Activated naive CD4-positive, alpha-beta T cell treated with anti-CD3 and anti-CD28 coated beads, Interleukin-2, amount 50 U/mL, for 24 hours (primary cell): ENCODE measurements at regions not wholly inside any gene's neighbourhood (a gene's known extent, or its start where the extent isn't known, plus 50 kb on each side); places are given as distances from the start of the nearest gene placed in this dataset.
"Not testable (repeated sequence)": the region's sequence is repeated elsewhere in the genome, so short reads cannot be mapped to it uniquely, and the experiment has no call there.

Source experiments
- H3K27ac Mint-ChIP-seq: one replicate; pipeline ENCODE4 v1.8.0; 2021; ENCODE audit warnings: mild to moderate bottlenecking, mixed read lengths
- H3K27me3 Mint-ChIP-seq: one replicate; pipeline ENCODE4 v1.8.0; 2021; ENCODE audit warnings: mixed read lengths
- H3K36me3 Mint-ChIP-seq: one replicate; pipeline ENCODE4 v1.8.0; 2021; ENCODE audit warnings: mixed read lengths
- H3K4me1 Mint-ChIP-seq: one replicate; pipeline ENCODE4 v1.8.0; 2021; ENCODE audit warnings: mixed read lengths
- H3K4me3 Mint-ChIP-seq: one replicate; pipeline ENCODE4 v1.8.0; 2021; ENCODE audit warnings: mild to moderate bottlenecking, mixed read lengths
- H3K9me3 Mint-ChIP-seq: one replicate; pipeline ENCODE4 v1.8.0; 2021; ENCODE audit warnings: mixed read lengths

- not testable (repeated sequence) for H3K4me3 Mint-ChIP-seq, H3K27me3 Mint-ChIP-seq, H3K9me3 Mint-ChIP-seq, H3K36me3 Mint-ChIP-seq, H3K4me1 Mint-ChIP-seq, H3K27ac Mint-ChIP-seq
These were observed 61.2 kb upstream of the MINDY3 start for GRCh38 chr10:15921423-15921945.

- Mint-ChIP-seq H3K4me3 (no peak overlapping the region), H3K4me1 (no peaks in the 10 kb centered on the region), H3K27me3 (peaks cover 26% of the 10 kb centered on the region), H3K9me3 (peaks cover 13% of the 10 kb centered on the region), H3K36me3 (no peaks in the 10 kb centered on the region), H3K27ac (no peak overlapping the region)
These were observed 71.1 kb upstream of the MINDY3 start for GRCh38 chr10:15931376-15931775.

GRCh38 chr10:15939543-15939942 lies 79.2 kb upstream of the MINDY3 start:
- H3K27ac Mint-ChIP-seq, H3K4me3 Mint-ChIP-seq, H3K4me1 Mint-ChIP-seq, H3K36me3 Mint-ChIP-seq, H3K9me3 Mint-ChIP-seq: not testable (repeated sequence)
- H3K27me3 Mint-ChIP-seq, result peaks cover 12% of the 10 kb centered on the region

- peaks cover 11% of the 10 kb centered on the region for H3K9me3 Mint-ChIP-seq
- H3K27ac Mint-ChIP-seq, result no peak overlapping the region
- H3K4me1 Mint-ChIP-seq, result no peaks in the 10 kb centered on the region
- no peak overlapping the region for H3K4me3 Mint-ChIP-seq
- H3K27me3 Mint-ChIP-seq, result peaks cover 9% of the 10 kb centered on the region
- no peaks in the 10 kb centered on the region for H3K36me3 Mint-ChIP-seq
These were observed 83.1 kb upstream of the MINDY3 start for GRCh38 chr10:15943426-15943825.

GRCh38 chr10:15954188-15954587 lies 93.9 kb upstream of the MINDY3 start:
- H3K4me1 Mint-ChIP-seq, result no peaks in the 10 kb centered on the region
- peaks cover 4% of the 10 kb centered on the region for H3K9me3 Mint-ChIP-seq
- peaks cover 6% of the 10 kb centered on the region for H3K27me3 Mint-ChIP-seq
- H3K36me3 Mint-ChIP-seq, result no peaks in the 10 kb centered on the region
- H3K4me3 Mint-ChIP-seq, result no peak overlapping the region
- no peak overlapping the region for H3K27ac Mint-ChIP-seq

GRCh38 chr10:15960277-15960676 lies 100.0 kb upstream of the MINDY3 start:
- H3K4me3 Mint-ChIP-seq, result no peak overlapping the region
- no peak overlapping the region for H3K27ac Mint-ChIP-seq
- H3K9me3 Mint-ChIP-seq, result peaks cover 4% of the 10 kb centered on the region
- H3K36me3 Mint-ChIP-seq, result no peaks in the 10 kb centered on the region
- peaks cover 7% of the 10 kb centered on the region for H3K27me3 Mint-ChIP-seq
- H3K4me1 Mint-ChIP-seq, result no peaks in the 10 kb centered on the region

- not testable (repeated sequence) for H3K27me3 Mint-ChIP-seq, H3K4me1 Mint-ChIP-seq, H3K36me3 Mint-ChIP-seq, H3K27ac Mint-ChIP-seq, H3K4me3 Mint-ChIP-seq, H3K9me3 Mint-ChIP-seq
These were observed 112.4 kb upstream of the MINDY3 start for GRCh38 chr10:15972736-15973135.

GRCh38 chr10:15985690-15986089 lies 125.4 kb upstream of the MINDY3 start:
- Mint-ChIP-seq H3K27ac (no peak overlapping the region), H3K36me3 (no peaks in the 10 kb centered on the region), H3K4me3 (no peak overlapping the region), H3K4me1 (no peaks in the 10 kb centered on the region), H3K9me3 (no peaks in the 10 kb centered on the region), H3K27me3 (no peaks in the 10 kb centered on the region)

- no peaks in the 10 kb centered on the region for H3K27me3 Mint-ChIP-seq
- H3K4me3 Mint-ChIP-seq, result no peak overlapping the region
- peaks cover 13% of the 10 kb centered on the region for H3K9me3 Mint-ChIP-seq
- no peaks in the 10 kb centered on the region for H3K4me1 Mint-ChIP-seq
- H3K36me3 Mint-ChIP-seq, result no peaks in the 10 kb centered on the region
- no peak overlapping the region for H3K27ac Mint-ChIP-seq
These were observed 130.3 kb upstream of the MINDY3 start for GRCh38 chr10:15990535-15991129.

GRCh38 chr10:15997313-15997712 lies 137.0 kb upstream of the MINDY3 start:
- H3K4me1 Mint-ChIP-seq, result no peaks in the 10 kb centered on the region
- H3K9me3 Mint-ChIP-seq, result no peaks in the 10 kb centered on the region
- no peak overlapping the region for H3K27ac Mint-ChIP-seq
- H3K27me3 Mint-ChIP-seq, result peaks cover 4% of the 10 kb centered on the region
- no peak overlapping the region for H3K4me3 Mint-ChIP-seq
- H3K36me3 Mint-ChIP-seq, result no peaks in the 10 kb centered on the region

- no peak overlapping the region for H3K4me3 Mint-ChIP-seq
- H3K9me3 Mint-ChIP-seq, result peaks cover 12% of the 10 kb centered on the region
- peaks cover 4% of the 10 kb centered on the region for H3K27me3 Mint-ChIP-seq
- H3K27ac Mint-ChIP-seq, result no peak overlapping the region
- H3K4me1 Mint-ChIP-seq, result no peaks in the 10 kb centered on the region
- H3K36me3 Mint-ChIP-seq, result no peaks in the 10 kb centered on the region
These were observed 141.3 kb upstream of the MINDY3 start for GRCh38 chr10:16001581-16001980.

- no peaks in the 10 kb centered on the region for H3K4me1 Mint-ChIP-seq
- H3K27me3 Mint-ChIP-seq, result peaks cover 1% of the 10 kb centered on the region
- no peak overlapping the region for H3K4me3 Mint-ChIP-seq
- H3K36me3 Mint-ChIP-seq, result no peaks in the 10 kb centered on the region
- H3K9me3 Mint-ChIP-seq, result peaks cover 9% of the 10 kb centered on the region
- no peak overlapping the region for H3K27ac Mint-ChIP-seq
These were observed 149.5 kb upstream of the MINDY3 start for GRCh38 chr10:16009785-16010184.

- no peak overlapping the region for H3K27ac Mint-ChIP-seq
These were observed 151.2 kb upstream of the MINDY3 start for GRCh38 chr10:16011548-16011947.

GRCh38 chr10:16014469-16014868 lies 154.2 kb upstream of the MINDY3 start:
- no peaks in the 10 kb centered on the region for H3K4me1 Mint-ChIP-seq
- H3K9me3 Mint-ChIP-seq, result peaks cover 5% of the 10 kb centered on the region
- no peak overlapping the region for H3K27ac Mint-ChIP-seq
- peaks cover 1% of the 10 kb centered on the region for H3K27me3 Mint-ChIP-seq
- no peak overlapping the region for H3K4me3 Mint-ChIP-seq
- no peaks in the 10 kb centered on the region for H3K36me3 Mint-ChIP-seq

More at GRCh38 chr10:16011548-16011947, 151.2 kb upstream of the MINDY3 start:
- no peaks in the 10 kb centered on the region for H3K36me3 Mint-ChIP-seq
- H3K4me3 Mint-ChIP-seq, result no peak overlapping the region
- H3K27me3 Mint-ChIP-seq, result peaks cover 1% of the 10 kb centered on the region
- H3K9me3 Mint-ChIP-seq, result peaks cover 9% of the 10 kb centered on the region
- H3K4me1 Mint-ChIP-seq, result no peaks in the 10 kb centered on the region

- no peaks in the 10 kb centered on the region for H3K36me3 Mint-ChIP-seq
- H3K4me3 Mint-ChIP-seq, result no peak overlapping the region
- peaks cover 8% of the 10 kb centered on the region for H3K9me3 Mint-ChIP-seq
- H3K27me3 Mint-ChIP-seq, result no peaks in the 10 kb centered on the region
- H3K27ac Mint-ChIP-seq, result no peak overlapping the region
- no peaks in the 10 kb centered on the region for H3K4me1 Mint-ChIP-seq
These were observed 156.4 kb upstream of the MINDY3 start for GRCh38 chr10:16016688-16017087.

- Mint-ChIP-seq H3K9me3 (peaks cover 11% of the 10 kb centered on the region), H3K27me3 (no peaks in the 10 kb centered on the region), H3K27ac (no peak overlapping the region), H3K4me3 (no peak overlapping the region), H3K4me1 (no peaks in the 10 kb centered on the region), H3K36me3 (no peaks in the 10 kb centered on the region)
These were observed 160.5 kb upstream of the MINDY3 start for GRCh38 chr10:16020836-16021235.

GRCh38 chr10:16026832-16027231 lies 166.5 kb upstream of the MINDY3 start:
- H3K36me3 Mint-ChIP-seq, H3K4me1 Mint-ChIP-seq, H3K27ac Mint-ChIP-seq, H3K4me3 Mint-ChIP-seq, H3K27me3 Mint-ChIP-seq: not testable (repeated sequence)
- H3K9me3 Mint-ChIP-seq, result peaks cover 13% of the 10 kb centered on the region
